GM20000 (cell line): ENCODE measurements at regions not wholly inside any gene's neighbourhood (a gene's known extent, or its start where the extent isn't known, plus 50 kb on each side); places are given as distances from the start of the nearest gene placed in this dataset.

Experiments
- DNase-seq: peaks from one replicate; pipeline ENCODE4 v3.0.0; 2012; ENCODE audit warnings: low spot score
- TF ChIP-seq, protein P1 (sequence below): IDR thresholded peaks from 2 replicates; pipeline ENCODE4 v1.5.1; 2012; ENCODE audit warnings: mild to moderate bottlenecking, control low read depth; ENCODE audit errors: extremely low read depth, missing control alignments

DNA sequence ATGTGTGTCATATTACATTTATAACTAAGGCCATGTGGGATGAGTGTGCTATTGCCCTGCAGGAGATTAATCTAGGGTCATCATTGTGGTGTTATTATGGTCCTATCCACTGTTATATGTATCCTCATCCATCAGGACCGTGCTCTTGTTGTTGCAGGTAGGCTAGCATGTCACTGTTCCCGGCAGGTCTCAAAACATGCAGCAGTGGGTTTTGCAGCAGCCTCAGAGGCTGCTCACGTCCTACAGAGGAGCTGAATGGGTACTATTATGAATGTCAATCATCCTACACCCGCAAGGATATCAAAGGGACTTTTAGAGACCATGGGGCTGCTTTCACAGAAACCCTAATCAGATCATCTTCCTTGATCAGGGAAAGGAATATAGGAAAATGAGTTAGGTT, 318.2 kb downstream of the SAMD5 start:
- DNase-seq, result no peak

DNA sequence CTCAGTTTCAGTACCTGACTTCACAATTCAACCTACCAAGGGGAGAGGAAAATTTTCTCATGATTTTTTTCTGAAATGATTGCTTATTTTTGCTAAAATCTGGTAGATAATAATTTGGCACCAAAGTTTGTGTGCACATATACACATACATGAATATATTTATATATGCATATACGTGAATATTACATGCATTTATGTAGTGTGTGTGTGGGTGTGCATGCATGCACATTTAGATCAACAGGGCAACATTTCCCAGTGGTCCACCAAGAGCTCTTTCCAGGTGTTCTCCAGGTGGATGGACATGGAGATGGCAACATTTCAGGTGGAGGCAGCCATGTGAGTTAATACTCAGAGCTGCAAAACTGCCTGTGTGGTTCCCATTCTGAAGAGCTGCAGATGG, 320.9 kb downstream of the SAMD5 start:
- DNase-seq, result no peak
- TF ChIP-seq, protein P1, sequence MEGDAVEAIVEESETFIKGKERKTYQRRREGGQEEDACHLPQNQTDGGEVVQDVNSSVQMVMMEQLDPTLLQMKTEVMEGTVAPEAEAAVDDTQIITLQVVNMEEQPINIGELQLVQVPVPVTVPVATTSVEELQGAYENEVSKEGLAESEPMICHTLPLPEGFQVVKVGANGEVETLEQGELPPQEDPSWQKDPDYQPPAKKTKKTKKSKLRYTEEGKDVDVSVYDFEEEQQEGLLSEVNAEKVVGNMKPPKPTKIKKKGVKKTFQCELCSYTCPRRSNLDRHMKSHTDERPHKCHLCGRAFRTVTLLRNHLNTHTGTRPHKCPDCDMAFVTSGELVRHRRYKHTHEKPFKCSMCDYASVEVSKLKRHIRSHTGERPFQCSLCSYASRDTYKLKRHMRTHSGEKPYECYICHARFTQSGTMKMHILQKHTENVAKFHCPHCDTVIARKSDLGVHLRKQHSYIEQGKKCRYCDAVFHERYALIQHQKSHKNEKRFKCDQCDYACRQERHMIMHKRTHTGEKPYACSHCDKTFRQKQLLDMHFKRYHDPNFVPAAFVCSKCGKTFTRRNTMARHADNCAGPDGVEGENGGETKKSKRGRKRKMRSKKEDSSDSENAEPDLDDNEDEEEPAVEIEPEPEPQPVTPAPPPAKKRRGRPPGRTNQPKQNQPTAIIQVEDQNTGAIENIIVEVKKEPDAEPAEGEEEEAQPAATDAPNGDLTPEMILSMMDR, result no peak

More for the DNA sequence above, 318.2 kb downstream of the SAMD5 start:
- TF ChIP-seq, protein P1, result no peak

DNA sequence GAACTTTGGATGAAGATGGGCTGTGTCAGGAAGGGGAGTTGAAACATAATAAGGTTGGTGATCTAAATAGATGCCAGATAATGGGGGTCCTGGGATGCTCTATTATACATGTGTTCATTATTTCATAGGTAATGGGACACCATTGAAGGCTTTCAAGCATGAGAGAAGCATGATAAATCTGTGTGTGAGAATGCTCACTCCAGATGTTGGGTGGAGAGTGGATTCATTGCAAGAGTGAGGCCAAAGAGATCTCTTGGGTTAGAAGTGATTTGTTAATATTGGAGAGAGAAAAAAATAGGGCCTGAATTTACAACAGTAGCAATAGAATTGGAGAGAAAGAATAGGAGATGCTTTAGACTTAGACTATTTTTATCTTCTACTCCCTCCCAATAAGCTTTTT, 321.3 kb downstream of the SAMD5 start:
- no peak for DNase-seq
- TF ChIP-seq, protein P1, result no peak

DNA sequence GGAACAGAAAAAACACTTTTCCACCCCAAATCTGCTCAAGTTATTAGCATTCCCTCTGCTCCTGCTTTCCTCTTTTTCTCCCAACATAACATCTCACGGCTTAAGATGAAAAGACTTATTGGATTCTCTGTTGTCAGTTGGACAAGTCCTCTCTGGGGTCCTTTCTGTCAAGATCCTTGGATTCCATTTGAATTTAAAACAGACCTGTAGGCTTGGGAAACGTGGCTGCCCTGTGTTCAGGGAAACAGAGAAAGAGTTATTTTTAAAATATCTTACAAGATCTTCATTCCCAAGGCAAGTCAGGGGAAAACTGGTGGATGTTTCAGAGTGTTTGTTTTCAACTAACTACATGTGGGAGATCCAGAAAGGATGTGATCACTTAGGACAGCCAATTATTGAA, 322.9 kb downstream of the SAMD5 start:
- TF ChIP-seq, protein P1, result no peak
- DNase-seq, result no peak

DNA sequence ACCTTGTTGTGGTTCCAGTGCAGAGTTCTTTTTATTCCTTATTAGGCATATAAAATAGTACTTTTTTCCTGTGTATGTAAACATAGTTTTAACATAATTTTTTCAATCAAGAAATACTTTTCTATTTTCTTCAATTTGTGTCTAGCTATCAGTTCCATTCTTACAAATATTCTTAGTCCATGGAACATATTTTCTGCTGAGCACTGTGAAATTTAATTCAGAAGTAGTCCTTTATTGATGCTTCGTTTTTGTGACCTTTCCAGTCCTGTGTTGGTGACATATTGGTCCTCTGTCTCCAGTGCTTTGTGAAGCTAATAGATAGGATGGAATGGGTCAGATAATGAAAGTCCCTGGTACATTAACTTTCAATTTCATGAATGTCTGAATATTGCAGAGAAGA, 325.1 kb downstream of the SAMD5 start:
- TF ChIP-seq, protein P1, result no peak
- DNase-seq, result no peak

DNA sequence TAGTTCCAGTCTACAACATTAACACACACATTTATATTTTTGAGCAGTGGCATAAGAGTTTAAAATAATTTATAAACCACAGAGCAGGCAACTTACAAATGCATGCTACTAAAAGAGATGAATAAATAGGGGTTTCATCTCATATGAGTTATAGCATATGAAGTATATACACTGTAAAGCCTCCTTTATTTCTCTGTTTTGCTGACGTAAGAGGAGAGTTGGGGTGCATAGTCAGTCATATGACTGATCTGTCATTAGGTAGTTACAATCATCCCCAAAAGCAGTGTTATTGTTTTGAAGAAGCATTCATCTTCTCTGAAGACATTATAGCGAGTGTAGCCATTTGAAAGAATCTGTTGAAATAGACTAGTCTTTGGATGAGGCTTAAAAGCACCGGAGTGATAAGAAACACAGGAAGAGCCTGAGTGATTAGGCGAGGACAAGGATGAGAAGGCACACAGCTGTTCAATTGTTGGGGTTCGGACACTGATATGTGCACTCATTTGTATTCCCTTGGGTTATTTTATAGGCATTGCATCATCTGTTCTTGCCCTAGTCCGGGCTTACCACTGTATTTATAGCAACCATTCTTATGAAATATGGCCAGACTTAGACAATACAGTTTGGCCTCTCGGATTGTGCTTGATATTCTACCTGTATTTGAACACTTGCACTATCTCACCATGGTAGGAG, 325.7 kb downstream of the SAMD5 start:
- TF ChIP-seq, protein P1, result no peak
- DNase-seq, result no peak

DNA sequence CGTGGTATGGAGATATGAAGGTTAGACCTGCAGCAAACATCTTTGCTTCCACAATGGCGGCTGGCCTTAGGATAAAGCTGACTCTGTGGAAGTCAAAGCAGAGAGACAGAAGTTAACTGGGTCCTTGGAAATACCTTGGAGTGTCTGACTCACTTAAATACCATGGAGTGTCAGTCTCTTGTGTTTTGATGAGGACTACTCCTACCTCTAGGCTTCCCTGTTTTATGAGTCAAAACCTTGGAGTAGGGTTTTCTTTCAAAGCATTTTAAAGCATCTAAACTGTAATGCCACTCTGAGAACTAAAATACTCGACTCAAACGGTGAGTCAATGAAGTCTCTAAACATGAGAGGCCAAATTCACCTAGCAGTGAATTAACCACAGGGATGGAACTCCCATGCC, 329.1 kb downstream of the SAMD5 start:
- no peak for DNase-seq
- TF ChIP-seq, protein P1, result no peak
